Nephron (organoid): ENCODE measurements at regions not wholly inside any gene's neighbourhood (a gene's known extent, or its start where the extent isn't known, plus 50 kb on each side); places are given as distances from the start of the nearest gene placed in this dataset.

Experiments
- H3K27ac Mint-ChIP-seq, 3 experiments: 2 replicates each; pipeline ENCODE4 v1.8.0; 2020; ENCODE audit warnings: mixed read lengths in 3 of 3, mild to moderate bottlenecking in 2 of 3, moderate library complexity in 1 of 3
- H3K27me3 Mint-ChIP-seq: 2 replicates; pipeline ENCODE4 v1.8.0; 2021; ENCODE audit warnings: low read depth, mild to moderate bottlenecking, moderate library complexity, mixed read lengths
- H3K36me3 Mint-ChIP-seq: 2 replicates; pipeline ENCODE4 v1.8.0; 2020; ENCODE audit warnings: low read depth, mixed read lengths
- H3K4me1 Mint-ChIP-seq: 2 replicates; pipeline ENCODE4 v1.8.0; 2020; ENCODE audit warnings: mixed read lengths
- H3K4me3 Mint-ChIP-seq, 3 experiments: 2 replicates each; pipeline ENCODE4 v1.8.0; 2020; ENCODE audit warnings: mild to moderate bottlenecking in 3 of 3, mixed read lengths in 3 of 3, moderate library complexity in 2 of 3
- H3K9me3 Mint-ChIP-seq: 2 replicates; pipeline ENCODE4 v1.8.0; 2020; ENCODE audit warnings: mixed read lengths
- TF ChIP-seq, protein P1 (sequence below), 3 experiments: fragments of 200-600 bp; sonication (generic); IDR thresholded peaks; one replicate each; pipeline ENCODE4 v1.5.0; 2021; ENCODE audit warnings: antibody characterized with exemption in 3 of 3; ENCODE audit not compliant: unreplicated experiment in 3 of 3

DNA sequence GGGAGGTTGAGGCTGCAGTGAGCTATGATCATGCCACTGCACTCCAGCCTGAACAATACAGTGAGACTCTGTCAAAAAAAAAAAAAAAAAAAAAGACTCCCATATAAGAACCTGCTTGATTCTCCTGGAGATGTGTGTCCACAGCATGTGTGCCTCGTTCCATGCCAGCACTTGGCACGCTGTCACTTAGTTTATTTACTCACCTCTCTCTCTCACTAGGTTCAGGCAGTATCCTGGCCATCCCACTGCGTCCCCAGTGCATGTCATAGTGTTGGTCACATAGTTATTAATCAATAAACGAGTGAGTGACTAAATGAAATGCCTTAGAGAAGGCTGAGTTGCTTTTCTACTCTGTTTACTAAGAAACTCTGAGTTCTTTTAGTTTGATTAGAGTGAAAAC, 79.1 kb upstream of the GPR12 start:
- Mint-ChIP-seq H3K27me3 (peaks cover 29% of the 10 kb centered on the region), H3K27ac (peak overlapping the region in 1 of 3 experiments; percentile 19), H3K4me1 (peaks cover 13% of the 10 kb centered on the region), H3K9me3 (no peaks in the 10 kb centered on the region), H3K36me3 (no peaks in the 10 kb centered on the region), H3K4me3 (no peak overlapping the region)
- TF ChIP-seq, protein P1, sequence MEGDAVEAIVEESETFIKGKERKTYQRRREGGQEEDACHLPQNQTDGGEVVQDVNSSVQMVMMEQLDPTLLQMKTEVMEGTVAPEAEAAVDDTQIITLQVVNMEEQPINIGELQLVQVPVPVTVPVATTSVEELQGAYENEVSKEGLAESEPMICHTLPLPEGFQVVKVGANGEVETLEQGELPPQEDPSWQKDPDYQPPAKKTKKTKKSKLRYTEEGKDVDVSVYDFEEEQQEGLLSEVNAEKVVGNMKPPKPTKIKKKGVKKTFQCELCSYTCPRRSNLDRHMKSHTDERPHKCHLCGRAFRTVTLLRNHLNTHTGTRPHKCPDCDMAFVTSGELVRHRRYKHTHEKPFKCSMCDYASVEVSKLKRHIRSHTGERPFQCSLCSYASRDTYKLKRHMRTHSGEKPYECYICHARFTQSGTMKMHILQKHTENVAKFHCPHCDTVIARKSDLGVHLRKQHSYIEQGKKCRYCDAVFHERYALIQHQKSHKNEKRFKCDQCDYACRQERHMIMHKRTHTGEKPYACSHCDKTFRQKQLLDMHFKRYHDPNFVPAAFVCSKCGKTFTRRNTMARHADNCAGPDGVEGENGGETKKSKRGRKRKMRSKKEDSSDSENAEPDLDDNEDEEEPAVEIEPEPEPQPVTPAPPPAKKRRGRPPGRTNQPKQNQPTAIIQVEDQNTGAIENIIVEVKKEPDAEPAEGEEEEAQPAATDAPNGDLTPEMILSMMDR (IDR thresholded peaks at IDR 0.05; ENCODE audit: unreplicated experiment in 3 of 3), result no peak

DNA sequence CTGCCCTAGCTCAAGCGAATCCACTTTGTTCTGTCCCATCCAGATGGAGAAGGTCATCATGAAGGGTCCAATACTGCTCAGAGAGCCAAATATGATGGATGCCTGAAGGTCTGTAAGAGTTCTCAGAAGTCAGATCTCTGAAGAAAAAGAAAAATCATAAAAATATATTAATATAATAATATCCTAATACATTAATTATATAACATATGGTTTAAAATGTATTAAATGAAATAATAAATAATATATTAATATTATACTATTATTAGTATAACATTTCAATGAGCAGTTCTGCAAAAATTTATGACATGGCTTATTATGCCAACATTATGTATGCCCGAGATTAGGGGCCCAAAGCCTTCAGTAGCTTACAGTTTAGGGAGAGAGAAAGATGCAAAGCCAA, 78.2 kb upstream of the GPR12 start:
- peaks cover 29% of the 10 kb centered on the region for H3K27me3 Mint-ChIP-seq
- TF ChIP-seq, protein P1 (IDR thresholded peaks at IDR 0.05; ENCODE audit: unreplicated experiment in 3 of 3), result no peak
- H3K27ac Mint-ChIP-seq, result no peak overlapping the region
- no peak overlapping the region for H3K4me3 Mint-ChIP-seq
- no peaks in the 10 kb centered on the region for H3K9me3 Mint-ChIP-seq
- peaks cover 13% of the 10 kb centered on the region for H3K4me1 Mint-ChIP-seq
- H3K36me3 Mint-ChIP-seq, result no peaks in the 10 kb centered on the region

DNA sequence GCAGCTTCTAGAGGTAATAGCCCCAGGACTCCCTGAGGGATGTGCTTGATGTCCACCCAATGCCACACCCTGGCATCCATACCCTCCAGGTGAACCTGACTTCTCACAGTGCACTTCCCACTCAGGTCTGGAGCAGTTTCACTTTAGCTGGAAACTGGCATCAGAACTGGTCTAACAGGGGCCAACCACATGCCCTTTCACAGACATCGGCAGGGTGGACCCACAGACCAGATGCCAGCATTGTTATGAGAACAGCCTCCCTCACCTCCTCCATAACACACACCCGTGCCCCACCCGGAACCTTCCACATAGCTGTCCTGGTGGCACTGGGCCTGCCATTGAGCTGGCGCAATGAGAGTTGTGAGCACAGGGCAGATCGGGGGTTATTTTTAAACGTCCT, 77.4 kb upstream of the GPR12 start:
- Mint-ChIP-seq H3K4me1 (peaks cover 13% of the 10 kb centered on the region), H3K36me3 (no peaks in the 10 kb centered on the region), H3K4me3 (no peak overlapping the region), H3K27ac (no peak overlapping the region), H3K27me3 (peaks cover 29% of the 10 kb centered on the region), H3K9me3 (no peaks in the 10 kb centered on the region)
- TF ChIP-seq, protein P1 (IDR thresholded peaks at IDR 0.05; ENCODE audit: unreplicated experiment in 3 of 3), result no peak

DNA sequence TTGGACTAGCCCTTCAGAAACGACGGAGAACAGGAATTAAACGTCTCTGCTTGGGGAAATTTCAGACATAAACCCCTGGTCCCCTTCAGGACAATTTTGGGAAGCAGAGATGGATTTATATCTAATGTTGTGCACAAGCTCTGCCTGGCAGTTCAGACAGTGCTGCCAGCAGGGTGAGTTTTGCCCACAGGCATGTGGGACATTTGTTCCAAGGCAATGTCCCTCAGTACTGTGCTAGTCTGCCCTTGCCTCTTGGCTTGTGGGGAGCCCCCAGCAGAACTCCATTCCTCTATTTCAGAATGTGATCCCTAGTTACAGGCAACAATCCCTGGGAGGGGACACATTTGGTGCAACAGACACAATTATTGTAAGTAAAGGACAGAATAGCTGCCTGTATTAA, 76.5 kb upstream of the GPR12 start:
- Mint-ChIP-seq H3K36me3 (no peaks in the 10 kb centered on the region), H3K9me3 (no peaks in the 10 kb centered on the region), H3K4me3 (no peak overlapping the region), H3K27ac (no peak overlapping the region), H3K4me1 (peaks cover 13% of the 10 kb centered on the region), H3K27me3 (peaks cover 29% of the 10 kb centered on the region)
- TF ChIP-seq, protein P1 (IDR thresholded peaks at IDR 0.05; ENCODE audit: unreplicated experiment in 3 of 3), result no peak

DNA sequence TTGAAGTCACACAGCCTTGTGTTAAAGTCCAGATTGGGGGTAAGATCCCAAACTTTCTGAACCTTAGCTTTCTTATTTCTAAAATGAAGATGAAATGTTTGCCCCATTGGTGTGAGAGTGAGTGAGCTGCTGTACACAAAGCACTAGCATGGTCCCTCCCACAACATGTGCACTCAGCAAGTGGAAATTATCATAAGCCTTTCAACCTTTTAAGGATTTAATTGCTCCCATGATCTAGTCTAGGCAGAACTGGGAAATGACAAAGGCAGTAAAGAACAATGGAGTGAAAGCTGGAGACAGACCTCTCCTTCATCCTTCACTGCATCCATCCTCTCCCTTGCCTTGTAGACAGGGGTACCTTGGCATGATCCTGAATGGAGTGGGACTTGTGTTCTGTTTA, 76.0 kb upstream of the GPR12 start:
- TF ChIP-seq, protein P1 (IDR thresholded peaks at IDR 0.05; ENCODE audit: unreplicated experiment in 3 of 3), result no peak
- no peaks in the 10 kb centered on the region for H3K9me3 Mint-ChIP-seq

DNA sequence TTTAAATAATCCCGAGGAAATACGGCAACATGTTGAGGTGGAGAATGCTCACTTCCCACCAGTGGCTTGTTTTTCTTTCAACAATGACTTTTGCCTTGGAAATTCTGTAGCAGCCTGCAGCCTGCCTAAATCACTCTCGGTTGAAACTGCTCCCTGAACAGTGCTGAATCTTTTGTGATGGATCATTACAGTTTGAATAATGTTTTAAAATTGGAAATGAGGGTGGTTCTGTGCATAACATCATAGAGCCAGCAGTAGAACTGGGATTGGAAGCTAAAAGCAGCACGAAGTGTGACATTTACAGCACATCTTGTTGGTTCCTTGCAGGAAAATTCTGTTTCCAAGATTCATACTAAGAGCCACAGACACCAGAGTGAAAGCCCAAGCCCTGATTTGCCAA, 74.1 kb upstream of the GPR12 start:
- H3K27ac Mint-ChIP-seq, result no peak overlapping the region
- no peak overlapping the region for H3K4me3 Mint-ChIP-seq
- TF ChIP-seq, protein P1 (IDR thresholded peaks at IDR 0.05; ENCODE audit: unreplicated experiment in 3 of 3), result no peak
- H3K36me3 Mint-ChIP-seq, result no peaks in the 10 kb centered on the region
- H3K27me3 Mint-ChIP-seq, result peaks cover 25% of the 10 kb centered on the region
- H3K9me3 Mint-ChIP-seq, result no peaks in the 10 kb centered on the region
- H3K4me1 Mint-ChIP-seq, result peaks cover 17% of the 10 kb centered on the region

More for the DNA sequence above, 76.0 kb upstream of the GPR12 start:
- H3K27me3 Mint-ChIP-seq, result peaks cover 29% of the 10 kb centered on the region
- H3K4me3 Mint-ChIP-seq, result no peak overlapping the region
- no peaks in the 10 kb centered on the region for H3K36me3 Mint-ChIP-seq
- H3K4me1 Mint-ChIP-seq, result peaks cover 13% of the 10 kb centered on the region
- no peak overlapping the region for H3K27ac Mint-ChIP-seq
